ENCODE measurements at regions not wholly inside any gene's neighbourhood (a gene's known extent, or its start where the extent isn't known, plus 50 kb on each side); places are given as distances from the start of the nearest gene placed in this dataset.

- Histone ChIP-seq H3K4me3 (no peak overlapping the region), H3K27ac (no peak overlapping the region)
- DNase-seq (ENCODE audit: low spot score) = peak; percentile 40
- TF ChIP-seq, protein P1, sequence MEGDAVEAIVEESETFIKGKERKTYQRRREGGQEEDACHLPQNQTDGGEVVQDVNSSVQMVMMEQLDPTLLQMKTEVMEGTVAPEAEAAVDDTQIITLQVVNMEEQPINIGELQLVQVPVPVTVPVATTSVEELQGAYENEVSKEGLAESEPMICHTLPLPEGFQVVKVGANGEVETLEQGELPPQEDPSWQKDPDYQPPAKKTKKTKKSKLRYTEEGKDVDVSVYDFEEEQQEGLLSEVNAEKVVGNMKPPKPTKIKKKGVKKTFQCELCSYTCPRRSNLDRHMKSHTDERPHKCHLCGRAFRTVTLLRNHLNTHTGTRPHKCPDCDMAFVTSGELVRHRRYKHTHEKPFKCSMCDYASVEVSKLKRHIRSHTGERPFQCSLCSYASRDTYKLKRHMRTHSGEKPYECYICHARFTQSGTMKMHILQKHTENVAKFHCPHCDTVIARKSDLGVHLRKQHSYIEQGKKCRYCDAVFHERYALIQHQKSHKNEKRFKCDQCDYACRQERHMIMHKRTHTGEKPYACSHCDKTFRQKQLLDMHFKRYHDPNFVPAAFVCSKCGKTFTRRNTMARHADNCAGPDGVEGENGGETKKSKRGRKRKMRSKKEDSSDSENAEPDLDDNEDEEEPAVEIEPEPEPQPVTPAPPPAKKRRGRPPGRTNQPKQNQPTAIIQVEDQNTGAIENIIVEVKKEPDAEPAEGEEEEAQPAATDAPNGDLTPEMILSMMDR (IDR thresholded peaks at IDR 0.05) = no peak
These were observed 114.0 kb downstream of the NSG2 start for GRCh38 chr5:174159327-174160114.

GRCh38 chr5:174165406-174165805 is 119.9 kb downstream of the NSG2 start:
- peak; percentile 24 for DNase-seq (ENCODE audit: low spot score)
- Histone ChIP-seq H3K27ac (no peak overlapping the region), H3K4me3 (no peak overlapping the region)
- TF ChIP-seq, protein P1 (IDR thresholded peaks at IDR 0.05) = no peak

- TF ChIP-seq, protein P1 (IDR thresholded peaks at IDR 0.05) = no peak
- no peak overlapping the region for H3K27ac ChIP-seq
- peak; percentile 67 for DNase-seq (ENCODE audit: low spot score)
These were observed 120.9 kb downstream of the NSG2 start for GRCh38 chr5:174166231-174167079.

DNA sequence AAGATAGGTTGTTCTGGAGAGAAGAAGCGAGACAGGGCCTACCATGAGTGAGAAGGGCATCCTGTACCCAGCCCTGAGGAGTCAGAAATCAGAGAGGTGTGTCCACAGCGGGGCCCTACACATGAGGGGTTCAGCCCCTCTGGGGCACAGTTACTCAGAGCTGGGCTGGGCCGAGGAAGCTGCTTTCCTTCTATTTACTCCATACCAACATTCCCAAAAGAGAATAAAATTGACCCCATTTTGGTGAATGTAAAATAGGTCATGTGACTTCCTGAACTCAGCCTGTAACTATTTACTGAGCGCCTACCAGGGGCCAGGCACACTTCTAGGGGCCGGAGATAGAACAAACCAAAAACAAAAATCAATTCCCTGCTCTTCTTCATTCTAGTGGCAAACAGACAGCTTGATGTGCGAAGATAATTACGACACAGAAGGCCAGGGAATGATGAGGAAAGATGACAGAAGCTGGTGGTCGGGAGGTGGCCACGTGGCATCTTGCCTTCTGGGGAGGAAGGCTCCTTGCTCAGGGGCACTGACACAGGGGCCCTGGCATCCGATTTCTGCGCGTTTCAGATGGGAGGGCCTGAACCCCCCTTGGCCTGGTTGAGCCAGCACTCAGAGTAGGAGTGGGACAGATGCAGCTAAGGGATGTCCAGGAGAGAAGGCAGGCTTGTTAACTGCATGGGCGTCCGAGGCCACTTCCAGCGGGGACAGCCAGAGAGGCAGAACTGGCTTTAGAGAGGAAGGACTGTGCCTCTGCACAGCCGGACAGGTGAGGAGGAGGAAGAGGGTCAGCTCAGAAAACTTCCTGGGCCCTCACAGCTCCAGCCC is 121.8 kb downstream of the NSG2 start:
- Histone ChIP-seq H3K27ac (no peak overlapping the region), H3K4me3 (no peak overlapping the region)
- peak; percentile 55 for DNase-seq (ENCODE audit: low spot score)
- TF ChIP-seq, protein P1 (IDR thresholded peaks at IDR 0.05) = no peak

More at GRCh38 chr5:174166231-174167079, 120.9 kb downstream of the NSG2 start:
- H3K4me3 ChIP-seq = no peak overlapping the region

GRCh38 chr5:174172152-174172551 is 126.6 kb downstream of the NSG2 start:
- H3K4me3 ChIP-seq = no peak overlapping the region
- peak; percentile 36 for DNase-seq (ENCODE audit: low spot score)
- TF ChIP-seq, protein P1 (IDR thresholded peaks at IDR 0.05) = no peak
- no peak overlapping the region for H3K27ac ChIP-seq

DNA sequence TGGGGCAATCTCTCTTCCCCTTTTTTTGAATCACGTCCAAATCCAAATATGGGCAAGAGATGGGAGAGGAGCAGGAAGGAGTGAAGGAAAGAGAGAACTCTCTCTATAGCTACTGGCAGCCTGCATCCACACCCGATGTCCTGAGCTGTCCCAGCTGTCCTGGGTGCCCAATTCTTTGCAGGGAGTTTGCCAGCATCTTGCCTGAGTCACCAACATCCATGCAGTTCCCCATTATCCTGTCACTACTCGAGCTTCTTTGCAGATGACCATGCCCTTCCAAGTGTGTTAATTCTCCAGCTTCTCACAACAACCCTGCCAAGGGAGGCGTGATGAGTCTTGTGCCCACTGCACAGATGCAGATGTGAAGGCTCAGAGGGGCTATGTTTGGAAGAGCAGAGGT is 127.1 kb downstream of the NSG2 start:
- TF ChIP-seq, protein P1 (IDR thresholded peaks at IDR 0.05) = no peak
- H3K4me3 ChIP-seq = no peak overlapping the region
- DNase-seq (ENCODE audit: low spot score) = peak; percentile 54
- H3K27ac ChIP-seq = no peak overlapping the region

Data from coronary artery (tissue), 2 donors.